Astrocyte (in vitro differentiated cells and primary cell): ENCODE measurements at regions not wholly inside any gene's neighbourhood (a gene's known extent, or its start where the extent isn't known, plus 50 kb on each side); places are given as distances from the start of the nearest gene placed in this dataset.

Source experiments
- CTCF ChIP-seq: IDR thresholded peaks from 2 replicates; pipeline ENCODE4 v1.5.1; 2011; ENCODE audit warnings: low read depth, mild to moderate bottlenecking, inconsistent platforms, low read length, moderate library complexity; ENCODE audit not compliant: insufficient read depth
- EZH2 ChIP-seq: IDR thresholded peaks from 2 replicates; pipeline ENCODE4 v1.6.1; 2012; ENCODE audit warnings: mild to moderate bottlenecking, low read length, inconsistent platforms; ENCODE audit not compliant: insufficient read depth

GRCh38 chr3:188979669-188980310, 192.0 kb upstream of the TPRG1 start:
- no peak for TF ChIP-seq CTCF
- no peak for TF ChIP-seq EZH2
